ENCODE measurements at regions not wholly inside any gene's neighbourhood (a gene's known extent, or its start where the extent isn't known, plus 50 kb on each side); places are given as distances from the start of the nearest gene placed in this dataset.
"Not testable (repeated sequence)": the region's sequence is repeated elsewhere in the genome, so short reads cannot be mapped to it uniquely, and the experiment has no call there.

DNA sequence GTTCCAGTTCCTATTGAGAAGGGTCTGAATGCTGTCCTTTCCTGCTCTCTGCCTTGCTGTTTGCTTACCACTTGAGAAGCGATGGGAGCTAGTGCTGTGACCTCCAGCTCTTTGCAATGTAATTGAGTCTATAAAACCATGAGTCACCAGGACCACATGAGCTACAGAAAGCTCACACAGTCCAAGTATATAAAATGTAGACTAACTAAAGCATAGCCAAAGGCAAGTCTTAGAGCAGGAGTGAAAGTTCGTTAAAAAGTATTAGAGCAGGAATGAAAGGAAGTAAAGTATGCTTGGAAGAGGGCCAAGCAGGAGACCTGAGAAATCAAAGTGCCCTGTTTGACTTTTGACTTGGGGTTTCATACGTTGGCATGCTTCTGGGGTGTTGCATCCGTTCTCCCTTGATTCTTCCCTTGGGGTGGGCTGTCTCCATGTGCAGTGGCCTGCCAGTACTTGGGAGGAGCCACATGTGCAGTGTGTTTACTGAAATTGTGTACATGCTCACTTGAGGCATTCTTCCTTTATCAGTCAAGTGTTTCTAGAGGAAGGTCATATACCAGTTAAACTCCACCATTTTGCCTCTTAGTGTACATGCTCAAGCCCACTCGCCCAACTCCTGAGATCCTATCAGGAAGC is 71.3 kb upstream of the KIT start:
- no peak for DNase-seq

DNA sequence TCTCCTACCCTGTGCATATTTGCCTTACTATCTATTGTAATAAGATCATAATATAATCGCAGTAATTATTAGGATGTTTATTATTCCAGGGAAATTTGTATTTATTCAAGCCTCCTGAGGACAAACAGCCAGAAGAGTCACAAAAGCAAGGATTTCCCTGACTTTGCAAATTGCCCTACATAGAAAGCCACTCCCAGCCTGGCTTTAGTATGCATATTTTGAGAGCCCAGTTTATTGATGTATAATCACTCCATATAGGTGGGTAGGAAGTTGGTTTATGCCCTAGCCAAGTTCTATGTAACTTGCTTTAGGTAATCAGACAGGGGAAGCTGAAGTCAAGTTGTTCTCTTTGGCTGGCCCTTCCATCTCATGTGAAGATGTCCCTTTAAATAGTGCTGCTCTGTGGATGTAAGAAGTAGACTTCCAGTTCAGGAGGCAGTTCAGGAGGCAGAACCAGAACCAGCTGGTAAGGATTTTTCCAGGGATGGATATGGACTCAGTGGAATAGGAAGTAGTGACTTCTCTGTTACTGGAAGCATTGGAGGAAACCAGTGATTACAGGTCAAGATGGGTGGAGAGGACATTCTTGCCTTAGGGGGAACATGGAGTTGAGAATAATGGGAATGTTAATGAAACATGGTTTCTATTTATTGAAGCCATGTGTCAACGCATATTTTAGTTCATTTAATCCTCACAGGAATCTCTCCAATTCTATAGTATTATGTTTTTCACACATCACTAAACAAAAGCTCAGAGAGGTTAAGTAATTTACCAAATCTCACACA is 70.5 kb upstream of the KIT start:
- DNase-seq, result no peak

DNA sequence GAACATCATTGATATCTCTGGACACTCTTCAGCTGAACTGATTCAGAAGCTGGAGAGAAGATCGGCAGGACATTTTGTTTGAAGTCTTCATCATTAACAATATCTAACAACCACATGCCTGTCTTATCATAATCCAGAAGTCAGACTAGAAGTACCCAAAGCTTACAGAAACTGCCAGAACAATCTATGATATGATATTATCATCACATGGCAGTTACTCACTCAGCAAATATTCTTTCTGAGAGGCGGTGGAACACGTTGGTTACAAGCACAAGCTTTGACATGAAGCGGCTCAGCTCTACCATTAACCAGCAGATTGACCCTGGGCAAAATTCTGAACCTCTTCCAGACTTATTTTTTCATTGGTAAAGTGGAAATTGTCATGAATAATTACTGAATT is 69.4 kb upstream of the KIT start:
- no peak for DNase-seq

DNA sequence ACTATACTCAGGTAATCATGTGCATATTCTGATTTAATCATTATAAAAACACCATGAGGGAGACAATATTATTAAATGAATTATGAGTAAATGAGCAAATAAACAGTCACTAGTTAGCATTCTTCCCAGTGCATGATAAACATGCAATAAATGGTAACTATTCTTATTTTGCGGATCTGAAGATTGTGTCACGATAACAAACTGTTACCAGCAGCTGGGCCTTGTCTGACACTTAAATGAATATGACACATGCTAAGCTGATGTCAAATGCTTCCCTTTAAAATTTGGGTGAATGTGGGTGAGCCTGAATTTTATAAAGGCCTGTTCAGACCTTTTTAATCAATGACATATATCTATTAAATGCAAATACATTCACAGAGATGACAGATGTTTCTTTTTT is 68.2 kb upstream of the KIT start:
- DNase-seq, result no peak

DNA sequence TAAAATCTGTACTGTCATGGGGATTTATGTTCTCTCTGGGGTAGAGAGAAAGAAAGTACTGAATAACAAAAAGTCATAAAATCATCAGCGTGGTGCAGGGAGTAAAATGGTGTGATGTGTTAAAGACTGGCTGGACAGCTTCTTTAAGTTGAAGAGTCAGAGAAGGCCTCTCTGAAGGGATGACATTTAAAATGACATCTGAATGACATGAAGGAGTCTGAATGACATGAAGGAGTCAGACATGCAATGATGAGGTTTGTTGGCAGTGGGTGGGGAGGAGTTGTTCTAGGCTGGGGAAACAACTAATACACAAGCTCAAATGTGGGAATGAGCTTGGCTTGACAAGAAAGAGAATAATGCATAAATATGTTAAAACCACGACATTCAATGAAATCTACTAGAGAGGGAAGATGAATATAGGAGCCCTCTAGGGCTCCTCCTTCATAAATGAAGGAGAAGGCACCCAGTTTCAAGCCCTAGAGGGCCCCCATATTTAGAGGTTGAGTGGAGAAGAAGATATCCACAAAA is 63.9 kb upstream of the KIT start:
- no peak for DNase-seq

DNA sequence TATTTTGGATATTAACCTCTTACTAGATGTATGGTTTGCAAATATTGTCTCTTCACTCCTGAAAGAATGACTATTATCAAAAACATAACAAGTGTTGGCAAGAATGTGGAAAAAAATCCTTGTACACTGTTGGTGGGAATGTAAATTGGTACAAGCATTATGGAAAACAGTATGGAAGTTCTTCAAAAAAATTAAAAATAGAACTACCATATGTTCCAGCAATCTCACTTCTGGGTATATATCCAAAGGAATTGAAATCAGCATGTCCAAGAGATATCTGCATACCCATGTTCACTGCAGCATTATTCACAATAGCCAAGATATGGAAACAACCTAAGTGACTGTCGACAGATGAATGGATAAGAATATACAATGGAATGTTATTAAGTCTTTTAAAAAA is 61.6 kb upstream of the KIT start:
- no peak for DNase-seq

DNA sequence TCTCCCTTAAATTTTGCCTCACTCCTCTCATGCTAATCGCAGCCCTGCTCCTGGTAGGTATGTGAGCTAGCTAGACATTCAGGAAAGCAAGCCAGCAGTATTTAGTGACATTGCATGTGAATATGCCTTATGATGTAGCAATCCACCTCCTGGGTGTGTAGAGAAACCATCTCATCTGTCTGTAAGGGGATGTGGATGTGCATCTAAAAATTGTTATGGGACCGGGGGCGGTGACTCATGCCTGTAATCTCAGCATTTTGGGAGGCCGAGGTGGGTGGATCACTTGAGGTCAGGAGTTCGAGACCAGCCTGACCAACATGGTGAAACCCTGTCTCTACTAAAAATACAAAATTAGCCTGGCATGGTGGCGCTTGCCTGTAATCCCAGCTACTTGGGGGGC is 60.1 kb upstream of the KIT start:
- not testable (repeated sequence) for DNase-seq

DNA sequence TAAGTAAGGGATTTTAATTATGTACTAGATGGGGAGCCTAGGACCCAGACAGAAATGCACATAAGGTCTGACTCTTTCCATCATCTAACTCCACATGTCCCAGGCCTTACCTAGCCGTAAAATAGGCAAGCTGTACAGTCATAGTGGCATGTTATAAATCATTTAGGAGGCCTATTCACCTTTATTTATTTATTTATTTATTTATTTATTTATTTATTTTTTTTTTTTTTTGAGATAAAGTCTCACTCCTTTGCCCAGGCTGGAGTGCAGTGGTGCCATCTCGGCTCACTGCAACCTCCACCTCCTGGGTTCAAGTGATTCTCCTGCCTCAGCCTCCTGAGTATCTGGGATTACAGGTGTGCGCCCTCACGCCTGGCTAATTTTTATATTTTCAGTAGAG is 55.6 kb upstream of the KIT start:
- DNase-seq, result not testable (repeated sequence)

DNA sequence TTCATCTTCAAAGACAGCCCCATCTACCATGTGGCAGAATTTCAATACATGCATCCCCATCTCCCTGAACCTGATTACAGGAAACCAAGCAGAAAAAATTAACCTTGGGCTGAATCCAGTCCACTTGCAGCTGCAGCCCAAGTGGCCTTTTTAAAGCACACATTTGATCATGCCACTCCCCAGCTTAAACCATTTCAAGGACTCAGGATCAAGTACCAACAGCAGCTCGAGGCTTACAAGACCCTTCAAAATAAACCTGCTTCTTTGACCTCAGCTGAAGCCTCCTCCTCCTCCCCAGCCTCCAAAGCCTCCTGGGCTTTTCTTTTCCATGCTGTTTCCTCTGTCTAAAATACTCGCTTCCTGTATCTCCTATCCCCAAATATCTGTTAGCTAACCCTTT is 50.7 kb upstream of the KIT start:
- DNase-seq, result no peak

DNA sequence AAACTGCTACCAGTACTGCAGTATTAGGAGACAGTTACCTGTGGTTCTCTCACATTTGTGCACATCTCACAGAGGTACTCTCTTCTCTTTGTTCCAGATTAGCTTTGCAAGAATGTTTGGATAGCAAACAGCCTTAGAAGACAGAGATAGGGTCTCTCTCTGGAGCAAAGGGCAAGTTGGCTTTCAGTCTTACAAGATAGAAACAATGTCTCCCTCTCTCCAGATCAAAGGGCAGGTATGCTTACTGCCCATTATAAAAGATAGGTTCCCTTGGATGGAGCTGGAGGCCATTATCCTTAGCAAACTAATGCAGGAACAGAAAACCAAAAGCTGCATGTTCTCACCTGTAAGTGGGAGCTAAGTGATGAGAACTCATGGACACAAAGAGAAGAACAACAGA is 50.2 kb upstream of the KIT start:
- no peak for DNase-seq
